CD14-positive monocyte (primary cell): ENCODE measurements at regions not wholly inside any gene's neighbourhood (a gene's known extent, or its start where the extent isn't known, plus 50 kb on each side); places are given as distances from the start of the nearest gene placed in this dataset.

Source experiments
- DNase-seq, 3 donors: peaks; one replicate each; pipeline ENCODE4 v3.0.0-alpha.2; 2011 to 2022
- H2AFZ ChIP-seq: 2 replicates; pipeline ENCODE4 v1.6.0; 2012; ENCODE audit warnings: mild to moderate bottlenecking, low read depth, low read length, inconsistent platforms; ENCODE audit not compliant: insufficient read depth, poor library complexity, severe bottlenecking
- H3K27ac ChIP-seq, 2 donors: 1 replicate in 1 of 2; 2 replicates in 1 of 2; pipeline ENCODE4 v1.5.1; 2012 to 2013; ENCODE audit warnings: low read length in 2 of 2, control low read depth in 1 of 2, inconsistent platforms in 1 of 2, low read depth in 1 of 2, mild to moderate bottlenecking in 1 of 2
- H3K27me3 ChIP-seq, 2 donors: one replicate each; pipeline versions ENCODE4 v1.6.0 to v1.6.1; 2011 to 2013; ENCODE audit warnings: low read length in 2 of 2; ENCODE audit not compliant: control insufficient read depth in 2 of 2, insufficient read depth in 2 of 2
- H3K36me3 ChIP-seq, 2 donors: replicated peaks in 1 of 2; 1 replicate in 1 of 2; 2 replicates in 1 of 2; pipeline versions ENCODE4 v1.5.1 to v1.6.1; 2012 to 2013; ENCODE audit warnings: low read length in 2 of 2, control low read depth in 1 of 2, inconsistent platforms in 1 of 2, mild to moderate bottlenecking in 1 of 2; ENCODE audit not compliant: insufficient read depth in 2 of 2, control insufficient read depth in 1 of 2
- H3K4me1 ChIP-seq, 2 donors: 1 replicate in 1 of 2; 2 replicates in 1 of 2; pipeline versions ENCODE4 v1.5.1 to v1.6.1; 2012 to 2013; ENCODE audit warnings: low read length in 2 of 2, control low read depth in 1 of 2, inconsistent platforms in 1 of 2, mild to moderate bottlenecking in 1 of 2, moderate library complexity in 1 of 2; ENCODE audit not compliant: insufficient read depth in 2 of 2, control insufficient read depth in 1 of 2
- H3K4me2 ChIP-seq: replicated peaks from 2 replicates; pipeline ENCODE3; 2012; ENCODE audit warnings: low read length, moderate library complexity, mild to moderate bottlenecking; ENCODE audit not compliant: poor library complexity, severe bottlenecking; ENCODE audit errors: extremely low read depth
- H3K4me3 ChIP-seq, 3 experiments: fragments of 200-600 bp in 1 of 3; sonication (generic) in 1 of 3; replicated peaks in 1 of 3; 1 replicate in 2 of 3; 2 replicates in 1 of 3; pipeline ENCODE4 v1.5.1; 2011 to 2013; ENCODE audit warnings: low read length in 3 of 3, mild to moderate bottlenecking in 3 of 3, control low read depth in 2 of 3, low read depth in 2 of 3, inconsistent platforms in 1 of 3, moderate library complexity in 1 of 3
- H3K79me2 ChIP-seq: 2 replicates; pipeline ENCODE4 v1.6.0; 2012; ENCODE audit warnings: mild to moderate bottlenecking, control low read depth, inconsistent platforms, low read length, moderate library complexity; ENCODE audit not compliant: insufficient read depth
- H3K9ac ChIP-seq: 2 replicates; pipeline ENCODE4 v1.6.0; 2017; ENCODE audit warnings: low read length, mild to moderate bottlenecking; ENCODE audit not compliant: insufficient read depth, poor library complexity, severe bottlenecking
- H3K9me3 ChIP-seq, 2 donors: replicated peaks in 1 of 2; 1 replicate in 1 of 2; 2 replicates in 1 of 2; pipeline versions ENCODE4 v1.5.1 to v1.6.1; 2012 to 2013; ENCODE audit warnings: low read length in 2 of 2, control low read depth in 1 of 2; ENCODE audit not compliant: control insufficient read depth in 1 of 2, insufficient read depth in 1 of 2
- H4K20me1 ChIP-seq: 2 replicates; pipeline ENCODE4 v1.6.0; 2012; ENCODE audit warnings: mild to moderate bottlenecking, low read length, control low read depth, moderate library complexity; ENCODE audit not compliant: insufficient read depth
- H3K27ac Mint-ChIP-seq, 7 donors: one replicate each; pipeline ENCODE4 v1.8.0; 2020; ENCODE audit warnings: mild to moderate bottlenecking in 7 of 7, mixed read lengths in 7 of 7, moderate library complexity in 6 of 7, inconsistent platforms in 2 of 7
- H3K27me3 Mint-ChIP-seq, 3 donors: one replicate each; pipeline ENCODE4 v1.8.0; 2021 to 2022; ENCODE audit warnings: low read depth in 3 of 3, mild to moderate bottlenecking in 3 of 3, mixed read lengths in 3 of 3, moderate library complexity in 3 of 3, inconsistent platforms in 1 of 3
- H3K36me3 Mint-ChIP-seq, 2 donors: one replicate each; pipeline ENCODE4 v1.8.0; 2020; ENCODE audit warnings: mixed read lengths in 2 of 2, inconsistent platforms in 1 of 2, mild to moderate bottlenecking in 1 of 2
- H3K4me1 Mint-ChIP-seq: one replicate; pipeline ENCODE4 v1.8.0; 2020; ENCODE audit warnings: mild to moderate bottlenecking, mixed read lengths
- H3K4me3 Mint-ChIP-seq, 2 donors: one replicate each; pipeline ENCODE4 v1.8.0; 2020; ENCODE audit warnings: mild to moderate bottlenecking in 2 of 2, mixed read lengths in 2 of 2, moderate library complexity in 1 of 2
- H3K9me3 Mint-ChIP-seq, 7 donors: one replicate each; pipeline ENCODE4 v1.8.0; 2020 to 2022; ENCODE audit warnings: mixed read lengths in 7 of 7, mild to moderate bottlenecking in 6 of 7, moderate library complexity in 6 of 7, inconsistent platforms in 2 of 7
- WGBS: methylation state at CpG from one replicate; pipeline ENCODE4 v1.1.5; 2013; ENCODE audit warnings: missing lambda C conversion rate; ENCODE audit not compliant: insufficient coverage; 5-methylcytosine and 5-hydroxymethylcytosine counted together
- intact Hi-C, 2 donors: fragments of 100-400 bp; cut with micrococcal nuclease; formaldehyde crosslinking; loops; one replicate each; pipeline versions ENCODE4 v1.15.0 to v1.15.1; 2023
- TF ChIP-seq, protein P1 (sequence below): fragments of 200-600 bp; IDR thresholded peaks from one replicate; pipeline ENCODE4 v1.8.0; 2022; ENCODE audit warnings: antibody characterized with exemption, mild to moderate bottlenecking

DNA sequence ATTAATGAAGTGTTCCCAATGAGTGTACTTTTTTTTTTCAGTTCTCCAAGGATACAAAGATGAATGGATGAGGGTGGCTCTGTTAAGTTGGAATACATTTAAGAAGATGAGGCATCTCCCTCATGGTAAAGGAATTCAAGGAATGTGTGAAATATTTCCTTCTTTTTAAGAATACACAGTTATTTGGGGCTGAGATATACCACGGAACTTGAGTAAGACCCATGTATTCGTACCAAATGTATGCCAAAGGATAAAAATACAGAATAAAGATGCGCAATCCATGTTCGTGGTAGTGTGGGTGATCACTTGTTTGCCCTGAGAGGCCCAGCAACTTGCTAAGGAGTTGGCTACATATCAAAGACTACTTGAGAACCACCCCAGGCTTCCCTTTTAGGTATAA is 164.2 kb upstream of the TCF21 start:
- intact Hi-C loops = no loop called here
- Histone ChIP-seq H3K4me1 (no peaks in the 10 kb centered on the region), H3K36me3 (no peaks in the 10 kb centered on the region), H3K4me2 (no peak overlapping the region), H3K9ac (no peak overlapping the region), H2AFZ (no peak overlapping the region), H3K27ac (no peak overlapping the region), H3K4me3 (no peak overlapping the region), H3K79me2 (no peaks in the 10 kb centered on the region), H3K27me3 (no peaks in the 10 kb centered on the region), H4K20me1 (no peaks in the 10 kb centered on the region), H3K9me3 (no peaks in the 10 kb centered on the region)
- Mint-ChIP-seq H3K9me3 (peaks cover 0 to 7% (median 3%) of the 10 kb centered on the region in 7 donors), H3K4me1 (no peaks in the 10 kb centered on the region), H3K27ac (no peak overlapping the region), H3K27me3 (peaks cover 0 to 1% (median 0%) of the 10 kb centered on the region in 3 donors), H3K36me3 (no peaks in the 10 kb centered on the region), H3K4me3 (no peak overlapping the region)
- DNase-seq = no peak
- TF ChIP-seq, protein P1, sequence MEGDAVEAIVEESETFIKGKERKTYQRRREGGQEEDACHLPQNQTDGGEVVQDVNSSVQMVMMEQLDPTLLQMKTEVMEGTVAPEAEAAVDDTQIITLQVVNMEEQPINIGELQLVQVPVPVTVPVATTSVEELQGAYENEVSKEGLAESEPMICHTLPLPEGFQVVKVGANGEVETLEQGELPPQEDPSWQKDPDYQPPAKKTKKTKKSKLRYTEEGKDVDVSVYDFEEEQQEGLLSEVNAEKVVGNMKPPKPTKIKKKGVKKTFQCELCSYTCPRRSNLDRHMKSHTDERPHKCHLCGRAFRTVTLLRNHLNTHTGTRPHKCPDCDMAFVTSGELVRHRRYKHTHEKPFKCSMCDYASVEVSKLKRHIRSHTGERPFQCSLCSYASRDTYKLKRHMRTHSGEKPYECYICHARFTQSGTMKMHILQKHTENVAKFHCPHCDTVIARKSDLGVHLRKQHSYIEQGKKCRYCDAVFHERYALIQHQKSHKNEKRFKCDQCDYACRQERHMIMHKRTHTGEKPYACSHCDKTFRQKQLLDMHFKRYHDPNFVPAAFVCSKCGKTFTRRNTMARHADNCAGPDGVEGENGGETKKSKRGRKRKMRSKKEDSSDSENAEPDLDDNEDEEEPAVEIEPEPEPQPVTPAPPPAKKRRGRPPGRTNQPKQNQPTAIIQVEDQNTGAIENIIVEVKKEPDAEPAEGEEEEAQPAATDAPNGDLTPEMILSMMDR = no peak
- no CpG with 5 or more reads among the region's 4 CpGs for WGBS

DNA sequence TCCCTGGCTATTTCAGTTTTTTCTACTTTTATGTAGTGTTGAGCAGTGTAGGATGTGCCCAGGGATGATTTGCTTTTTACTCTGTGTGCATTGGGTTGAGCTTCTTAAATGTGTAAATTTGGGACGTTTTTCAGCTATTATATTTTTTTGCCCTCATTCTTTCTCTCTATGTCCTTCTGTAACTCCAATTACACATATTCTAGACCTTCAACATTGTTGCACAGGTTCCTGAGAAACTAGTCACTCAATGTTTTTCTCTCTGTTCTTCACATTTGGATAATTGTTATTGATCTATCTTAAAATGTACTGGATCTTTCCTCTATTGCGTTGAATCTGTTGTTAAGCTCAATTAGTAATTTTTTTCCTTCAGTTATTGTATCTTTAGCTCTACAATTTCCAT is 162.7 kb upstream of the TCF21 start:
- peaks cover 0 to 1% (median 0%) of the 10 kb centered on the region in 3 donors for H3K27me3 Mint-ChIP-seq
- no peaks in the 10 kb centered on the region for H4K20me1 ChIP-seq
- H3K27ac Mint-ChIP-seq = no peak overlapping the region
- H3K4me3 Mint-ChIP-seq = no peak overlapping the region
- H3K9me3 Mint-ChIP-seq = peaks cover 0 to 7% (median 3%) of the 10 kb centered on the region in 7 donors
- H3K36me3 ChIP-seq = no peaks in the 10 kb centered on the region
- no peaks in the 10 kb centered on the region for H3K27me3 ChIP-seq
- H3K4me3 ChIP-seq = no peak overlapping the region
- no peaks in the 10 kb centered on the region for H3K36me3 Mint-ChIP-seq
- no peak overlapping the region for H3K9ac ChIP-seq
- H3K9me3 ChIP-seq = no peaks in the 10 kb centered on the region
- H2AFZ ChIP-seq = no peak overlapping the region
- no peak overlapping the region for H3K27ac ChIP-seq
- no peaks in the 10 kb centered on the region for H3K4me1 Mint-ChIP-seq
- H3K79me2 ChIP-seq = no peaks in the 10 kb centered on the region
- no CpG with 5 or more reads among the region's 2 CpGs for WGBS
- no peaks in the 10 kb centered on the region for H3K4me1 ChIP-seq
- H3K4me2 ChIP-seq = no peak overlapping the region
- TF ChIP-seq, protein P1 = no peak
- intact Hi-C loops = no loop called here
- DNase-seq = no peak
